NCI-H128 (cell line): ENCODE measurements at regions not wholly inside any gene's neighbourhood (a gene's known extent, or its start where the extent isn't known, plus 50 kb on each side); places are given as distances from the start of the nearest gene placed in this dataset.

Experiments used
- DNase-seq: peaks from one replicate; lab custom pipeline; 2025; ENCODE audit not compliant: unreplicated experiment; lab: John Stamatoyannopoulos, UW

GRCh38 chr5:23368393-23368792 lies 139.0 kb upstream of the PRDM9 start:
- no peak for DNase-seq

- DNase-seq = no peak
Observed at GRCh38 chr5:23367874-23368273, 139.5 kb upstream of the PRDM9 start.

- no peak for DNase-seq
Observed at GRCh38 chr5:23353286-23353685, 154.1 kb upstream of the PRDM9 start.

- DNase-seq = no peak
Observed at GRCh38 chr5:23352446-23352845, 155.0 kb upstream of the PRDM9 start.

- DNase-seq = no peak
Observed at GRCh38 chr5:23343121-23343520, 164.3 kb upstream of the PRDM9 start.

GRCh38 chr5:23332650-23333251 lies 174.7 kb upstream of the PRDM9 start:
- DNase-seq = no peak

GRCh38 chr5:23330726-23331125 lies 176.7 kb upstream of the PRDM9 start:
- no peak for DNase-seq

- DNase-seq = no peak
Observed at GRCh38 chr5:23319901-23320300, 187.5 kb upstream of the PRDM9 start.

- DNase-seq = no peak
Observed at GRCh38 chr5:23318960-23319359, 188.4 kb upstream of the PRDM9 start.

GRCh38 chr5:23318166-23318565 lies 189.2 kb upstream of the PRDM9 start:
- no peak for DNase-seq

- no peak for DNase-seq
Observed at GRCh38 chr5:23316060-23316591, 191.3 kb upstream of the PRDM9 start.

GRCh38 chr5:23314827-23315226 lies 192.6 kb upstream of the PRDM9 start:
- no peak for DNase-seq

GRCh38 chr5:23305055-23305454 lies 202.4 kb upstream of the PRDM9 start:
- no peak for DNase-seq

- no peak for DNase-seq
Observed at GRCh38 chr5:23303836-23304235, 203.6 kb upstream of the PRDM9 start.

GRCh38 chr5:23303435-23303834 lies 204.0 kb upstream of the PRDM9 start:
- DNase-seq = no peak

GRCh38 chr5:23302438-23302837 lies 205.0 kb upstream of the PRDM9 start:
- DNase-seq = no peak

- no peak for DNase-seq
Observed at GRCh38 chr5:23289162-23289561, 218.2 kb upstream of the PRDM9 start.

- no peak for DNase-seq
Observed at GRCh38 chr5:23284656-23285055, 222.8 kb upstream of the PRDM9 start.

- DNase-seq = no peak
Observed at GRCh38 chr5:23274171-23274570, 233.2 kb upstream of the PRDM9 start.

- DNase-seq = no peak
Observed at GRCh38 chr5:23269981-23270380, 237.4 kb upstream of the PRDM9 start.

- no peak for DNase-seq
Observed at GRCh38 chr5:23268136-23268535, 239.3 kb upstream of the PRDM9 start.

- DNase-seq = no peak
Observed at GRCh38 chr5:23260621-23261020, 246.8 kb upstream of the PRDM9 start.

- DNase-seq = no peak
Observed at GRCh38 chr5:23257656-23258055, 249.8 kb upstream of the PRDM9 start.
